Prostate gland (tissue), 2 donors: ENCODE measurements at regions not wholly inside any gene's neighbourhood (a gene's known extent, or its start where the extent isn't known, plus 50 kb on each side); places are given as distances from the start of the nearest gene placed in this dataset.

Experiments used
- POLR2AphosphoS5 ChIP-seq: sonication (generic); formaldehyde crosslinking; IDR thresholded peaks from one replicate; pipeline ENCODE4 v1.6.1; 2017; ENCODE audit warnings: antibody characterized with exemption
- TF ChIP-seq, protein P1 (sequence below), 4 experiments: fragments of 200-600 bp in 2 of 4; fragments of 450-650 bp in 2 of 4; sonication (generic) in 2 of 4; IDR thresholded peaks; 1 replicate in 3 of 4; 2 replicates in 1 of 4; pipeline ENCODE4 v1.5.1; 2016 to 2019; ENCODE audit warnings: antibody characterized with exemption in 4 of 4, mild to moderate bottlenecking in 2 of 4, moderate library complexity in 2 of 4

GRCh38 chr6:137767465-137767864 lies 99.6 kb upstream of the TNFAIP3 start:
- no peak for TF ChIP-seq POLR2AphosphoS5
- TF ChIP-seq, protein P1, sequence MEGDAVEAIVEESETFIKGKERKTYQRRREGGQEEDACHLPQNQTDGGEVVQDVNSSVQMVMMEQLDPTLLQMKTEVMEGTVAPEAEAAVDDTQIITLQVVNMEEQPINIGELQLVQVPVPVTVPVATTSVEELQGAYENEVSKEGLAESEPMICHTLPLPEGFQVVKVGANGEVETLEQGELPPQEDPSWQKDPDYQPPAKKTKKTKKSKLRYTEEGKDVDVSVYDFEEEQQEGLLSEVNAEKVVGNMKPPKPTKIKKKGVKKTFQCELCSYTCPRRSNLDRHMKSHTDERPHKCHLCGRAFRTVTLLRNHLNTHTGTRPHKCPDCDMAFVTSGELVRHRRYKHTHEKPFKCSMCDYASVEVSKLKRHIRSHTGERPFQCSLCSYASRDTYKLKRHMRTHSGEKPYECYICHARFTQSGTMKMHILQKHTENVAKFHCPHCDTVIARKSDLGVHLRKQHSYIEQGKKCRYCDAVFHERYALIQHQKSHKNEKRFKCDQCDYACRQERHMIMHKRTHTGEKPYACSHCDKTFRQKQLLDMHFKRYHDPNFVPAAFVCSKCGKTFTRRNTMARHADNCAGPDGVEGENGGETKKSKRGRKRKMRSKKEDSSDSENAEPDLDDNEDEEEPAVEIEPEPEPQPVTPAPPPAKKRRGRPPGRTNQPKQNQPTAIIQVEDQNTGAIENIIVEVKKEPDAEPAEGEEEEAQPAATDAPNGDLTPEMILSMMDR (IDR thresholded peaks at IDR 0.05), result no peak
